ENCODE measurements at regions not wholly inside any gene's neighbourhood (a gene's known extent, or its start where the extent isn't known, plus 50 kb on each side); places are given as distances from the start of the nearest gene placed in this dataset.

- no peak overlapping the region for H3K4ac ChIP-seq (ENCODE audit: low read depth, low read length)
- no peak overlapping the region for H2BK5ac ChIP-seq (ENCODE audit: insufficient read length, low read length)
- no peaks in the 10 kb centered on the region for H3K23me2 ChIP-seq (ENCODE audit: insufficient read length, low read depth, low read length, poor library complexity, severe bottlenecking)
- no peak overlapping the region for H2BK20ac ChIP-seq (ENCODE audit: low read depth, low read length, poor library complexity, severe bottlenecking)
- H4K91ac ChIP-seq (ENCODE audit: insufficient read length, low read depth, low read length) = no peak overlapping the region
- H3K27me3 ChIP-seq (ENCODE audit: insufficient read depth, low read length) = no peaks in the 10 kb centered on the region
- H3K27ac ChIP-seq (ENCODE audit: insufficient read length, low read depth, low read length) = no peak overlapping the region
- no peak overlapping the region for H4K8ac ChIP-seq (replicated peaks; ENCODE audit: insufficient read length, low read depth, low read length)
- H3K9me3 ChIP-seq (ENCODE audit: control insufficient read depth, low read depth, low read length) = no peaks in the 10 kb centered on the region
- TF ChIP-seq CTCF (conservative IDR thresholded peaks at IDR 0.05) = no peak
- no peak overlapping the region for H3K56ac ChIP-seq (ENCODE audit: insufficient read length, low read depth, low read length)
- Mint-ChIP-seq H3K27ac (peak overlapping the region in 1 of 3 experiments; percentile 44; a peak in 1 of 7 replicates), H3K9me3 (no peaks in the 10 kb centered on the region; a peak in 1 of 5 replicates), H3K27me3 (ENCODE audit: low read depth) (peaks cover 23% of the 10 kb centered on the region), H3K4me3 (no peak overlapping the region), H3K4me1 (peaks cover 49 to 57% of the 10 kb centered on the region in 2 experiments), H3K36me3 (ENCODE audit: insufficient read depth in 1 of 3, low read depth in 3 of 3) (no peaks in the 10 kb centered on the region)
- peaks cover 4% of the 10 kb centered on the region; the same call in 1 of the 2 replicates for H3K4me1 ChIP-seq (ENCODE audit: insufficient read depth, low read length)
- no peak overlapping the region for H2AFZ ChIP-seq (ENCODE audit: low read length)
- DNase-seq = no peak
- H3K23ac ChIP-seq (ENCODE audit: insufficient read length, low read depth, low read length) = no peak overlapping the region
- H4K5ac ChIP-seq (ENCODE audit: insufficient read length, low read depth, low read length) = no peak overlapping the region
- no peak overlapping the region for H3K18ac ChIP-seq (ENCODE audit: insufficient read length, low read depth, low read length)
- H3T11ph ChIP-seq (ENCODE audit: low read length) = no peak overlapping the region
- H4K20me1 ChIP-seq (ENCODE audit: control insufficient read depth, insufficient read depth, insufficient read length) = no peaks in the 10 kb centered on the region
- H3K79me2 ChIP-seq (ENCODE audit: insufficient read depth, low read length) = no peaks in the 10 kb centered on the region
- no peak overlapping the region for H3K9ac ChIP-seq (ENCODE audit: extremely low read depth, insufficient read length, low read length)
- no peaks in the 10 kb centered on the region for H3K79me1 ChIP-seq (ENCODE audit: insufficient read depth, low read depth, low read length, poor library complexity, severe bottlenecking)
- no peak overlapping the region for H2BK12ac ChIP-seq (ENCODE audit: insufficient read length, low read depth, low read length)
- H2AK5ac ChIP-seq (ENCODE audit: insufficient read length, low read length) = no peak overlapping the region
- no peak overlapping the region for H3K14ac ChIP-seq (ENCODE audit: insufficient read depth, low read length)
- H3K4me2 ChIP-seq (ENCODE audit: insufficient read depth, insufficient read length, low read length) = no peak overlapping the region
- no CpG with 5 or more reads among the region's 6 CpGs for WGBS (ENCODE audit: extremely low coverage, insufficient read length, low lambda C conversion rate)
- H2BK120ac ChIP-seq (ENCODE audit: low read depth, low read length, poor library complexity, severe bottlenecking) = no peak overlapping the region
- no peak overlapping the region for H2BK15ac ChIP-seq (ENCODE audit: low read depth, low read length)
Measured at GRCh38 chr9:134970198-134970597, 52.5 kb upstream of the FCN1 start.

Data from H9 (cell line).